Choroid plexus epithelial cell (primary cell): ENCODE measurements at regions not wholly inside any gene's neighbourhood (a gene's known extent, or its start where the extent isn't known, plus 50 kb on each side); places are given as distances from the start of the nearest gene placed in this dataset.

ENCODE experiments used
- DNase-seq: peaks from one replicate; pipeline ENCODE4 v3.0.0-alpha.2; 2010; ENCODE audit warnings: low read depth
- H3K4me3 ChIP-seq: 2 replicates; pipeline ENCODE4 v1.5.1; 2011; ENCODE audit warnings: low read depth, mild to moderate bottlenecking, control low read depth, low read length, moderate library complexity
- CTCF ChIP-seq: conservative IDR thresholded peaks from 2 replicates; pipeline ENCODE4 v1.5.1; 2011; ENCODE audit warnings: low read depth, mild to moderate bottlenecking, control low read depth, inconsistent platforms, low read length, moderate library complexity

GRCh38 chr3:21067031-21067813 lies 683.8 kb downstream of the ZNF385D start:
- no peak for DNase-seq
- no peak overlapping the region for H3K4me3 ChIP-seq
- TF ChIP-seq CTCF: no peak

GRCh38 chr3:21062831-21063294 lies 688.1 kb downstream of the ZNF385D start:
- no peak for DNase-seq
- H3K4me3 ChIP-seq: no peak overlapping the region

GRCh38 chr3:21059404-21059803 lies 691.6 kb downstream of the ZNF385D start:
- H3K4me3 ChIP-seq: no peak overlapping the region
- DNase-seq: no peak
- TF ChIP-seq CTCF: no peak

More at GRCh38 chr3:21062831-21063294, 688.1 kb downstream of the ZNF385D start:
- TF ChIP-seq CTCF: no peak

GRCh38 chr3:21056293-21056692 lies 694.7 kb downstream of the ZNF385D start:
- TF ChIP-seq CTCF: no peak
- no peak for DNase-seq
- no peak overlapping the region for H3K4me3 ChIP-seq

GRCh38 chr3:21055015-21055414 lies 696.0 kb downstream of the ZNF385D start:
- no peak overlapping the region for H3K4me3 ChIP-seq
- DNase-seq: no peak
- no peak for TF ChIP-seq CTCF

- no peak for TF ChIP-seq CTCF
- no peak for DNase-seq
- no peak overlapping the region for H3K4me3 ChIP-seq
Measured at GRCh38 chr3:21054064-21054463, 696.9 kb downstream of the ZNF385D start.
